GM12878 (cell line): ENCODE measurements at regions not wholly inside any gene's neighbourhood (a gene's known extent, or its start where the extent isn't known, plus 50 kb on each side); places are given as distances from the start of the nearest gene placed in this dataset.
"Not testable (repeated sequence)": the region's sequence is repeated elsewhere in the genome, so short reads cannot be mapped to it uniquely, and the experiment has no call there.

Experiments used
- EP300 ChIP-seq, 2 experiments: fragments of 150-350 bp in 1 of 2; IDR thresholded peaks; 2 replicates each; pipeline ENCODE4 v1.6.1; 2011 to 2012; ENCODE audit warnings: low read depth in 2 of 2, low read length in 2 of 2, borderline replicate concordance in 1 of 2, improper control_type of control experiment in 1 of 2, inconsistent platforms in 1 of 2; ENCODE audit not compliant: control insufficient read depth in 1 of 2
- FOS ChIP-seq: IDR thresholded peaks from 3 replicates; pipeline ENCODE4 v1.6.1; 2011; ENCODE audit warnings: borderline replicate concordance; ENCODE audit not compliant: insufficient read length; ENCODE audit errors: extremely low read depth
- JUNB ChIP-seq: IDR thresholded peaks from 2 replicates; pipeline ENCODE4 v1.6.1; 2016; ENCODE audit warnings: antibody characterized with exemption, mild to moderate bottlenecking
- MYC ChIP-seq: IDR thresholded peaks from 2 replicates; pipeline ENCODE4 v1.6.1; 2011; ENCODE audit warnings: mild to moderate bottlenecking, low read length, moderate library complexity, inconsistent platforms; ENCODE audit not compliant: insufficient read depth, insufficient replicate concordance, insufficient read length, severe bottlenecking
- NRF1 ChIP-seq: conservative IDR thresholded peaks from 2 replicates; pipeline ENCODE4 v1.6.1; 2011; ENCODE audit warnings: mild to moderate bottlenecking, low read depth, low read length, improper control_type of control experiment
- POLR2A ChIP-seq: IDR thresholded peaks from 2 replicates; pipeline ENCODE4 v1.6.1; 2011; ENCODE audit warnings: low read depth, mild to moderate bottlenecking, low read length
- SIN3A ChIP-seq: IDR thresholded peaks from 2 replicates; pipeline ENCODE4 v1.6.1; 2012; ENCODE audit warnings: low read depth, low read length, improper control_type of control experiment
- SMAD5 ChIP-seq: IDR thresholded peaks from 2 replicates; pipeline ENCODE4 v1.6.1; 2016; ENCODE audit warnings: antibody characterized with exemption, low read depth
- SPI1 ChIP-seq: IDR thresholded peaks from 2 replicates; pipeline ENCODE4 v1.6.1; 2011; ENCODE audit warnings: low read depth, mild to moderate bottlenecking, low read length, moderate library complexity, borderline replicate concordance; ENCODE audit not compliant: insufficient read depth
- ZNF274 ChIP-seq: IDR thresholded peaks from one replicate; pipeline ENCODE4 v1.8.0; 2011; ENCODE audit not compliant: insufficient read length, insufficient read depth
- TF ChIP-seq, protein P1 (sequence below), 3 experiments: IDR thresholded peaks in 2 of 3; conservative IDR thresholded peaks in 1 of 3; 2 replicates each; pipeline ENCODE4 v1.5.1; 2011; ENCODE audit warnings: low read depth in 3 of 3, low read length in 3 of 3, mild to moderate bottlenecking in 3 of 3, control low read depth in 2 of 3, moderate library complexity in 2 of 3, inconsistent platforms in 1 of 3, mixed read lengths in 1 of 3; ENCODE audit not compliant: control insufficient read depth in 2 of 3, insufficient read depth in 1 of 3; ENCODE audit errors: extremely low read depth in 1 of 3
- TF ChIP-seq, protein P2 (sequence below): IDR thresholded peaks from 2 replicates; pipeline ENCODE4 v1.6.1; 2012; ENCODE audit warnings: low read depth, low read length, improper control_type of control experiment
- TF ChIP-seq, protein P3 (sequence below): IDR thresholded peaks from 2 replicates; pipeline ENCODE4 v1.6.1; 2011; ENCODE audit warnings: low read depth, low read length, improper control_type of control experiment, borderline replicate concordance

DNA sequence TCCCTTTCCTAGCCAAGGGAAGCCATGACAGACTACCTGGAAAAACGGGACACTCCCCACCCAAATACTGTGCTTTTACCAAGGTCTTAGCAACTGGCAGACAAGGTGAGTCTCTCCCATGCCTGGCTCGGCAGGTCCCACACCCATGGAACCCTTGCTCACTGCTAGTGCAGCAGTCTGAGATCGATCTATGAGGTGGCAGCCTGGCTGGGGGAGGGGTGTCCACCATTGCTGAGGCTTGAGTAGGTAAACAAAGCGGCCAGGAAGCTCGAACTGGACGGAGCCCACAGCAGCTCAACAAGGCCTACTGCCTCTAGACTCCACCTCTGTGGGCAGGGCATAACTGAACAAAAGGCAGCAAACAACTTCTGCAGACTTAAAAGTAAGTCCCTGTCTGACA, 104.4 kb upstream of the GRB10 start:
- not testable (repeated sequence) for TF ChIP-seq POLR2A; MYC; FOS; SPI1; NRF1; SIN3A; EP300 (IDR thresholded peaks at IDR 0.05; ENCODE audit: borderline replicate concordance in 1 of 2, control insufficient read depth in 1 of 2, low read depth in 2 of 2, low read length in 2 of 2); JUNB; SMAD5; ZNF274
- TF ChIP-seq, protein P1, sequence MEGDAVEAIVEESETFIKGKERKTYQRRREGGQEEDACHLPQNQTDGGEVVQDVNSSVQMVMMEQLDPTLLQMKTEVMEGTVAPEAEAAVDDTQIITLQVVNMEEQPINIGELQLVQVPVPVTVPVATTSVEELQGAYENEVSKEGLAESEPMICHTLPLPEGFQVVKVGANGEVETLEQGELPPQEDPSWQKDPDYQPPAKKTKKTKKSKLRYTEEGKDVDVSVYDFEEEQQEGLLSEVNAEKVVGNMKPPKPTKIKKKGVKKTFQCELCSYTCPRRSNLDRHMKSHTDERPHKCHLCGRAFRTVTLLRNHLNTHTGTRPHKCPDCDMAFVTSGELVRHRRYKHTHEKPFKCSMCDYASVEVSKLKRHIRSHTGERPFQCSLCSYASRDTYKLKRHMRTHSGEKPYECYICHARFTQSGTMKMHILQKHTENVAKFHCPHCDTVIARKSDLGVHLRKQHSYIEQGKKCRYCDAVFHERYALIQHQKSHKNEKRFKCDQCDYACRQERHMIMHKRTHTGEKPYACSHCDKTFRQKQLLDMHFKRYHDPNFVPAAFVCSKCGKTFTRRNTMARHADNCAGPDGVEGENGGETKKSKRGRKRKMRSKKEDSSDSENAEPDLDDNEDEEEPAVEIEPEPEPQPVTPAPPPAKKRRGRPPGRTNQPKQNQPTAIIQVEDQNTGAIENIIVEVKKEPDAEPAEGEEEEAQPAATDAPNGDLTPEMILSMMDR (IDR thresholded peaks at IDR 0.05 in 2 of 3, conservative IDR thresholded peaks at IDR 0.05 in 1 of 3; ENCODE audit: control insufficient read depth in 2 of 3, extremely low read depth in 1 of 3, insufficient read depth in 1 of 3, low read depth in 3 of 3, low read length in 3 of 3): not testable (repeated sequence)
- TF ChIP-seq, protein P2, sequence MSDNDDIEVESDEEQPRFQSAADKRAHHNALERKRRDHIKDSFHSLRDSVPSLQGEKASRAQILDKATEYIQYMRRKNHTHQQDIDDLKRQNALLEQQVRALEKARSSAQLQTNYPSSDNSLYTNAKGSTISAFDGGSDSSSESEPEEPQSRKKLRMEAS: not testable (repeated sequence)
- TF ChIP-seq, protein P3, sequence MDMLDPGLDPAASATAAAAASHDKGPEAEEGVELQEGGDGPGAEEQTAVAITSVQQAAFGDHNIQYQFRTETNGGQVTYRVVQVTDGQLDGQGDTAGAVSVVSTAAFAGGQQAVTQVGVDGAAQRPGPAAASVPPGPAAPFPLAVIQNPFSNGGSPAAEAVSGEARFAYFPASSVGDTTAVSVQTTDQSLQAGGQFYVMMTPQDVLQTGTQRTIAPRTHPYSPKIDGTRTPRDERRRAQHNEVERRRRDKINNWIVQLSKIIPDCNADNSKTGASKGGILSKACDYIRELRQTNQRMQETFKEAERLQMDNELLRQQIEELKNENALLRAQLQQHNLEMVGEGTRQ: not testable (repeated sequence)
